CD4-positive, alpha-beta T cell treated with Interleukin-10 for 1 hour (primary cell): ENCODE measurements at regions not wholly inside any gene's neighbourhood (a gene's known extent, or its start where the extent isn't known, plus 50 kb on each side); places are given as distances from the start of the nearest gene placed in this dataset.

Experiments used
- DNase-seq: peaks from one replicate; pipeline ENCODE4 v3.0.0-alpha.2; 2020

DNA sequence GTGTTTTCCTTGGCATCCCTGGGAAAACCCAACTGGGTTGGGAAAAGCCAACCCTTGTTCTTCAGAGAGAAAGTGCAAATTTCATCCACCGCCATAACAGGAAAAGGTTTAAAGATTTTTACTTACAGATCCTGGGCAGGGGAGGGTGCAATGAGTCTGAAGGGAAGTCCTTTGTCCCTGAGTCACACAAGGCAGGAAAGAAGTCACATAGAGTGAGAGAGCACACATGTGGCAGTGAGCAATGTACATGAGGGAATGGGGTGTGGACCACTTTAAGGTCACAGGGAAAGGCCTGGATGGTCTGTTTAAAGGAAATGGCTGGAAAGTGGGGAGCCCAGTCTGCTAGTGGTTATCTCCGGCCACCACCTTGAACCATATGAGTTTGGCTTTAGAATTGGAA is 248.9 kb downstream of the HS3ST1 start:
- no peak for DNase-seq

DNA sequence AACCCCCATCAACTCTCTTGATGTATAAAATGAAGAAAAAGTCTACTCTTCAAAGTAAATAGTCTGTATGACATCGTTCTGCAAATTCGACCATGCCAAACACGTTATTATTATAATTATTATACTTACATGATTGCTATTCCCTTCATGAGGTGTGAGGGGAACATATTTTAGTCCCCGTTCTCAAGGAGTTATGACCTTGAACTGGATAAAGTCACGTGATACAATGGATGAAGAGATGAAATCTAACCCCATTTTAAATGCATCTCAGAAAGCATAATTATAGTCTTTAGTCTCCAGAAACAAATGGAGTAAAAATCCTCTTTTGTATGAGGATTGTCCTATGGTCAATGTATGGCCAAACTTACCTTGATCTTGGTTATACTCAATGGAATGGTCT is 250.3 kb downstream of the HS3ST1 start:
- DNase-seq = no peak

DNA sequence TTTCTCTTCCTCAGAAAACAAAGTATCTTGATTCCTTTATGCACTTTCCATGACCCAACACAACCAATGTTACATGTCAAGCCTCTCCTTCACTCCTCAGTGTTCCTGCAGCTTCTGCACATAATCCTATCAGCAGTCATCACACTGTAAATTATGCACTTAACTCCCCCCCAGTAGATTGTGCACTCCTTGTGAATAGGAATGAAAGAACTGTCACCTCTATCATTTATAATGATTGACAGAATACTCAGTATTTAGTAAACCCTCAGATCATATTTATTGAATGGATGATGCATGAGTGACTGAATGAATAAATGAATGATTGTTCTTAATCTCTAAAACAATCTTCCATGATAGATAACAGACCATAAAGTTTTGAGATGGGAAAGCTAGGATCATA is 253.3 kb downstream of the HS3ST1 start:
- DNase-seq = no peak

DNA sequence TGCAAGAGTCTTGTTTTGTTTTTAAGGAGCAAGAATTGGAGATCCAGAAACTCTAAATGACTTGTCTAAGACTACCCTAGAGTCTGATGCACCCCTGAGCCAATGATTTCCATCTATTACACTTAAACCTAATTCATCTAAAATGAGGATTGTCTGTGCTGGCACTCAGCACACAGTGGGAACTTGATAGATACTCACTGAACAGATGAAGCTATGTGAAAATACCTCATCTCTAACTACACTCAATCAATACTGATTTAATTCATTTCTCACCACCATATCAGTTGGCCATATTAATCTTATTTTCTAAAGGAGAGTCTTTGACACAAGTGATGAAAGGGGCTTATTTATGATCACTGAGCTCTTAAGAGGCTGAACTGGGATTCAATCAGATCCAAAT is 262.1 kb downstream of the HS3ST1 start:
- DNase-seq = no peak

DNA sequence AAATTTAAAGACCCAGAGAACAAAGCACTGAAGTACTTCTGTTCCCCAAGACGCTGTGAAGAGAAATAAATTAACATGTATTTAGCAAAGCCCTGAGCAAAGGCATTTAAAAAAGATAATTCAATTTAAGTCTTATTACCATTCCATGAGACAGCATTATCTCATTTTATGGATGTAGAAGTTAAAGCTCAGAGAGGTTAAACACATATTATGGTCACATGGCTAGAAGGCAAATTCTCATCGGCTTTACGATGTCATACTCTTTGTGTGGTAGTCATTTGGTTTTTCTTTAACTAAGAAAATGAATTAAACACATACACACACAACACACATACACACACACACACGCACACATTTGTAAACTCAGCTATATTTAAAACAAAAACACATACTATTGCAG is 262.7 kb downstream of the HS3ST1 start:
- DNase-seq = no peak

DNA sequence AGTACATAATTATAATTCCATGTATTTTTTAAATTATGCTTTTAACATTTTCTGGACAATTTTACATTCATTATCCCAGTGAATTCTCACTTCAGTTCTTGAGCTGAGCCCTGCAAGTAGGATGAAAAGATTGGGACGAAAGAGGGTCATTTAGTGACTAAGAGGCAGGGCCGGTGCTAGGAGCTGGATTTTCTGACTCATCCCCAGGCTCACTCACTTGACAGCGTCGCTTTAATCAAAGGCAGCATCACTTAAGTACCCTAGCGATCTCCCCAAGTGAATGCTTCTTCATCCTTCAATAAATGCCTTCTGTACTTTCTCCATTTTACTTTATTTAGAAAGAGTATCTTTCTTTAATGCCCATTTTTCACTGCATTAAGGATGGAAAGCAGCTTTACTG is 263.6 kb downstream of the HS3ST1 start:
- DNase-seq = no peak

DNA sequence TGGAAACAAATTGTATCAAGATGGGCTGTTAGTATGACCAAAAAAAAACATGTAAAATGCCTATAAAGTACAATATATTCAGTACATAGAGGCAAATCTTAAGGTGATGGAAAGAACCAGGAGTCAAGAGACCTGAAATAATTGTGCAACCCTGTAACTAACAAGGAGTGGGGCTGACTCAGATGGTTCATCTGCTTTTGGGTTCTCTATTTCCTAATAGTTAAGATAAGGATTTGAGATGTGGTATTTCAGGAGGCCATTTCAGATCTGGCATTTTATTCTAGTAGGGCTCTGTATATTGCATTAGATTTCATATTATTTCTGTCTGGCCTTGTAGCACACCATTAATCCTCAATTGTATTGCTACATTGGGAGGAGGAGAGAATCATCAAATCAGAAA is 268.4 kb downstream of the HS3ST1 start:
- DNase-seq = no peak

DNA sequence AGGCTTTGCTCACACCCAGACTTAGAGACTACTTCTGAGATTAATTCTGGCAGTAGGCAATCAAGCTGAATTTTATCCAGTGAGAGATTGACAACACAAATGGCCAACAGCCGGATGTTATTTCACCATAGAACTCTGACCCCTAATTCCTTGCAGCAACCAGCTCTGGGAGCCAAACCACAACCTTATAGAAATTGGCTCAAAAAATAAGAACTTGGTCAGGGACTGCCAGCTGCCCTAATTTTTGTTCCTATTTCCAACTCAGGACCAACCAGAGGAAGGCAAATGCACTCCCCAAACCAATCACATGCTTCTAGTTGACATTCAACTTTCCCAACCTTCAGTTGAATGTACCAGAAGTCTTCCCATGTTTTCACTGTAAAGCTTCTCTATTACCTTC is 269.7 kb downstream of the HS3ST1 start:
- no peak for DNase-seq

DNA sequence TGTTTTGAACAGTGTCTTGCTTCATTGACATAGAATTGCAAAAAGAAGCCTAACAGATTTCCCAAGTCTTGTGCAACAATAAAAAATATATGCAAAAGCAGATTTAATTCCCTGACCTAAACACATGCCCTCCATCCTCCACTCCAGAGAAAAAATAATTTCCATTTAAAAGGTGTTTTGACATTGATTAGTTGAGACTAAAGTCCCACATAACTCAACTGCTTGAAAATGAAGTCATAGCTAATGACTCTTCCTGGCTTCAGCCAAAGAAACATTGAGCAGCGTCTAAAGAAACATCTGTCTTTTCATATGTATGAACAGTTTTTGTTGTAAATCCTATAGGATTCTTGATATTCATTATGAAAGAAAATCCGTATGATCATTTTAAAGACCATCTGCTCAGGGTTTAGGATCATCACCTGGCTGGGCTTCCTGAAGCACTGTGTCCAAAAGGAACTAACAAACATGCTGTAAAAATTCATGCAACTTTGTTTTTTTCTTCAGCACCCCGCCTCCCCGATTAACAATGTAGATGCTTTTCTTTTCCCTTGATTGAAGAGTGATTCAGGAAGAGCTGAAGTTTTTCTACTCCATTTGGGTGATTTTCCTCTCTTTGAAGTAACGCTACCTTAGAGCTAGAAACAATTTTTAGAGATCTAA is 273.4 kb downstream of the HS3ST1 start:
- no peak for DNase-seq

DNA sequence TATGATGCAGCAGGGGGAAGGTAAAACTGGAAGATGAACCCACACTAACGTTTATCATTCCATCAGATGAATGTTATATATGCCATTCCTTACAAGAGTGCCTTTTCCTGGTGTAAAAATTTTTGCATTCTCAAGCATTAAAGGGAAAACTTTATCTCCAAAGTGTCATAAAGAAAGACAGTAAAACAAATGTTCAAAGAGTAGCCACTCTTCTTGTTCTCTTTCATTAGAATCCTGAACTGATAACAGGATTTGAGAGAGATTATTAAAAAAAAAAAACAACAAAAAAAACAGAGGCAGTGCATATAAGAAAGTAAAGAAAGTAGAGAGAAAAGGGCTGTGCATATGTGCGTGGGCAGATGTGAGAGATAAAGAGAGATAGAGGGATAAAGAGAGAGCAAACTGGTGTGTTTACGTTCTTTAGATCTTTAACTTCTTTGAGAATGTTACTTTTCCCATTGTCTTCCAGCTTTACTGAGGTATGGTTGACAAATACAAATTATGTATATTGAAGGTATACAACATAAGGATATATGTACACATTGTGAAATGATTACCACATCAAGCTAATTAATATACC is 275.4 kb downstream of the HS3ST1 start:
- no peak for DNase-seq

DNA sequence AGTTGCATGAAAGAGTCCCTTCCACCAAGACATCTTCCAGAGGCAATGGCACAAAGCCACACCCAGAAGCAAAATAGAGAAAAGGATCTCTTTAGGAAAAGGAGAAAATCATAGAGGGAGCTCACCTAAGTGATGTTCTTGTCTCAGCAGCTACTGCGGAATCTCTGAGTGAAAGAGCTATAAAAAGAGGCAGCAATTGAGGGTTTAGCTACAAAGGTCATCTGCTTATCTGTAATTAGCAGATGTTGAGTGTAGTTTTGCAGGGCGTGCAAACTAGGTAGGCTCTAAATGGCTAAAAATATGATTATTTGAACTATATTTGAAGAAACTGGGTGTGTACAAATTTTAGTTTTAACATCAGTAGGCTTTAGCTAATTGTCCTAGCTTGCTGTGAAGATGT is 276.0 kb downstream of the HS3ST1 start:
- no peak for DNase-seq

DNA sequence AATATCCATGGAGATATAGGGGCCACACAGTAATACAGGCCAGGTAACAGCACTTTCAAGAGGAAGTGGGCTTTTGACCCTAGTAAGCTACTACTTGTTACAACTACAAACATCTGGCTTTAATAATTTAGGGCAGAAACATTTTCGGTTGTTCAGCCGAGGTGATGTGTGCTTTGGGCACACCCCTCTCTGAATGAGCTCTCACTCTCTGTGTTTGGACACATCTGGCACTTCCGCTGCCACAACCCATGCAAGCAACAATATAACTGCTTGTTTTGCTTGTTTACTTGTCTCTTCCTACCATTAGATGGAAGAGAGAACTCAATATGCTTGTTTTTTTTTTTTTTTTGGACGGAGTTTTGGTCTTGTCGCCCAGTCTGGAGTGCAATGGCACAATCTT is 277.2 kb downstream of the HS3ST1 start:
- no peak for DNase-seq

DNA sequence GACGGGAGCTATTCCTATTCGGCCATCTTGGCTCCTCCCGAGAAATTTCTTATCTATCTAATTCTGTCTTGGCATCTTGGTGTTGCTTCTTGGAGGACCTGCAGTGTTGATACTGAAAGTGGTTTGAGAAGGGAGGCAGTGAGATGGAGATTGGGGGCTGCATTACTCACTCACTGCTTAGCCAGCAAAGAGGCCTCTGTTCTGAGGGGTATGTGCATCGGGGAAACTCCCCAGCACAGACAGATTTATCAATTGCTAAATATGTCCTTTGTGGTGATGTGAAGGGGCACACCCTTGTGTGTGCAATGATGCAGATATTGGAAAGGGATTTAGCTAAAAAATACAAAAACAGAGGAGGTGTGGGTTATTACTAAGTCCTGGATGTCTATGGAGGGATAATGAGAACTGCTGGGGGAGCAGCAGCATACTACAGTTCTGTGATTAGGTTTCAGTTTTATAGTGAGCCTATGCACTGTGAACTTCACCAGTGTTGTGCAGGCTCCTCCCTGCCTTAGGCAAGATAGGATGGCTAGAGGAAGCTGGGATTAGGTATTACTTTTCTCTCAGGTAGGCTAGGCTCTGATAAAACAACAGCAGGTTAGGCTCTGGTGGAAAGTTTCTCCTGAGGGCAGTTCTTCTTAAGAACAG is 279.0 kb downstream of the HS3ST1 start:
- no peak for DNase-seq

DNA sequence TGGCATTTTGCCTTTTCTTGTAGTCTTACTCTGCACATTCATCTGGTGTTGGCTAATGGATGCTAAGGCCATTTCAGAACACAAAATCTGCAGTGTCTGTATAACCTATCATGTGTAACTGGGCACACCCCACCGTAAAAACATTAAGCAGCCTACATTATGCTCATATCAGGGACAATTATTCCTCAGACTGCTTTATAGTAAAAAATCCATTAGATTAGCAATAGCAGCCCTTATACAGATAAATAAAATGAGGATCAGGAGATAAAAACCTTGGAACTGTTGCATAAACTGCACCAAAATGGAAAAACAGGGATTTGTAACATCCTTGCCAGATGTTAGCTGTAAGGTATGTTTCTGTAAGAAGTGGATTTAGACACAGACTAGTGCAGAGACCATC is 288.8 kb downstream of the HS3ST1 start:
- no peak for DNase-seq

DNA sequence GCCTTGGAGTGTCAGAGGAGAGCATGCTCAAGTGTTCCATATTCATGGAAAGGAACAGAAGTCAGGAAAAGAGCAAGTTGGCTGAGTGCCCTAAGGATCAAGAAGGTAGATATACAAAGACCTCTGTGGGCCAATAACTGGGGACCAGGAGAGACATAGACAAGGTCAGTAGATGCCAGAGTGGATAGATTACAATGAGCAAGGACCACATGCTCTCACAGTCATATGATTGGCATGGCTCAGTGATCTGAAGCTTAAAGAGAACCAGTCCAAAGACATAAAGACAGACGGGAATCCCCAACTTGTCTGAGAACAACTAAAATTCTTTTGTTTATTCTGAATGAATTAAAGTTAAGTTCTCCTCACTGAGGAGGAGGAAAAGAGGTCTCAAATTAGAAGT is 289.7 kb downstream of the HS3ST1 start:
- no peak for DNase-seq

DNA sequence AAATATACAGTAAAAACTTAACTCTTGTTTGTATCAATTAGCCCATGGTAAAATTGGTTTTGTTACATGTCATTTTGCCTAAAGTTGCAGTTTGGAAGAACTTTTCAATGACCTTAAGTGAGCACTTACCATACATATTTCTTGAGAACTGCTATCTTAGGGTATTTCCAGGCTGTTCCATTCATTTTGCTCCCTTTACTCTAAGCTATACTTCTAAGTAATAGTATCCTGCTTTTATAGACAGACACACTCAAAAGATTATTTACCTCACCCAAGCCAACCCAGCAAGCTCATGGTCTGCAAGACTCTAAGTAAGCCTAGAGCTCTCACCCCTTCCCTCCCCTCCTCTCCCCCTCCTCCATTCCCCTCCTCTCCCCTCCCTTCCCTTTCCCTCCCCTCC is 294.0 kb downstream of the HS3ST1 start:
- no peak for DNase-seq

DNA sequence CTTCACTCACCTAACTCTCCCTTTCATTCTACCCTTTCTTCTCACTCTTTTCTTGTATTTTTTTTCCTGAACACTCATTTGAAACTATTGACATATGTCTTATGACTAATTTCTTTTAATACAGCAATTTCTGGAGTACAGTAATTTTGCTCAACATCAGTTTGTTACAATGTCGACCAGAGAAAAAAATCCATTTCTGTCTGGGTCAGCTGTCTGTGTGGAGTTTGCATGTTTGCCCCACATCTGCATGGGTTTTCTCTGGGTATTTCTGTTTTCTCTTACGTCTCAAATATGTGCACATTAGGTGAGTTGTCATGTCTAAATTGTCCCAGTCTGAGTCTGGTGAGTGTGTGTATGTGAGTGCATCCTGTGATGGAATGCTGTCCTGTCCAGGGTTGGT is 294.8 kb downstream of the HS3ST1 start:
- DNase-seq = no peak

DNA sequence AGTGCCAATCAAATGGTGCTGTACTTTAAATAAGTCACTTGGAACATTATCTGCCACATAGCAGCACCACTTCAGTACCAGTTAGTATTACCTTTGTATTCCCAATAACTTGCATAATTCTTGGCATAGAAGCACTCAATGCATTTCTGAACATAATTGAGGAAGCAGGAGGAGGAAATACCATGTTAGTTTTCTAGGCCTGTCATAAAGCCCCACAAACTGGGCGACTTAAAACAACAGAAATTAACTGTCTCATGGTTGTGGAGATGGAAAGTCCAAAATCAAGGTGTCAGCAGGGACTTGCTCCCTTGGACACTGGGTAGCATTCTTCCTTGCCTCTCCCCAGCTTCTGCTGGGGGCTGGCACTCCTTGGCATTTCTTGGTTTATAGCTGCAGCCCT is 296.2 kb downstream of the HS3ST1 start:
- no peak for DNase-seq

DNA sequence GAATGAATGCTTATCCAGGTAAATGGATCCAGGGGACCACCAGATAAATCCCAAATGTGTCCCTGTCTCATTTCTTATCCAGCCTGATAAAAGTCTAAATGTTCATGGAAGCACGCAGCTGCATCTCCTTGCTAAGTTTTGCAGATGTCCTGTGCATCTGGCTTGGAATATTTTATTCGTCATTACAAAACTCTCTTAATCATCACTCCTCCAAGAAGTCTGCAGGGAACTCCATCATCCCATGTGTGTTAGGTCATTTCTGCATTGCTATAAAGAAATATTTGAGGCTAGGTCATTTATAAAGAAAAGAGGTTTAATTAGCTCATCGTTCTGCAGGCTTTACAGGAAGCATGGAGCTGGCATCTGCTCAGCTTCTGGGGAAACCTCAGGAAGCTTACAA is 297.2 kb downstream of the HS3ST1 start:
- no peak for DNase-seq

DNA sequence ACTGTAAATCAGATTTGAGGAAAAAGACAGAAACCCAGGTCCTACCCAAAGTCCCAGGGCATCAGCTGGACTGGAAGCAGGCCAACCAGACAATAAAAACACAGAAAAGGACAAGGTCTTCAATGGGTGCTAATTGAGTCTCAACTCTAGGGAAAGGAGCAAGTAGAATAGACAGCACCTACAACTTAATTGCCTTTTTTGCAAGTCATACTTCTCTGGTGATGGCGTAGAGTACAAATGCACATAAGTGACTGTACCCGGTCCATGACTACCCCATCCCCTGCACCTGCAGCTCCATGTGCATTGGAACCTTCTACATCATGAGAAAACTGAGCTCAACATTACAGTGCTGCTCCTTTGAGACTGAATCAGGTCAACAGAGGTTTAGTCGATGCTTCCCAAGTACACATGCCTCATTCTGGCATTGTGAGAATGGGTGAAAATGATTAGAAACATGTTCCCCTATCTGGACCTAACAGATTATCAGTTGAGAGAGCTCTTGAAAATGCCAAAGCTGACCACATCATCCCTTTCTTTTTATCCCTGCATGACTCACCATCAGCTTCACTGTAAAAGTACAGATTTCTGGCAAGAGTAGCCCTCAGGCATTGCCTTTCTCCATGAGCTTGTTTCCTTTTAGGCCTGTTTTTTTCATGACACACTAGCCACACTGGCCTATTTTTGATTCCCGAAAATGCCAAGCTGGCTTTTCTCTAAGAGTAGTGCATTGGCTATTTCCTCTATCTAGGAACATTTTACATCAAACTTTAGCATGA is 298.3 kb downstream of the HS3ST1 start:
- DNase-seq = no peak

DNA sequence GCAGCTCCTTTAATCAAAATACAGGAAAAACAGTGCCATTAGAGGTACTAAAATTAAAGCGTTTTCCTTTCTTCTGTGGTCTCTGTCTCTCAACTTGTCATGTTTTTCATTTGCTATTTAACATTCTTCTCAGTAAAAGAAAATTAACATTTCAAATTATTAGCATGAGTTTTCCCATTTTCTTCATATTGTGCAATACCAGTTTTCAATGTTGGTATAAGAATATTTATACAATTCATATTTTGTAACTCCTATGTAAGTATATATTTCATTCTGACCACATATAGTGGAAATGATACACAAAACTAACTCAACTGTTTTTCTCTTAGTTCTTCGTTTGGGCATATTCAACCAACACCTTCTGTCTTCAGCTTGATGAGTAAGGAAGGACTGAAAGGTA is 308.3 kb downstream of the HS3ST1 start:
- DNase-seq = no peak

DNA sequence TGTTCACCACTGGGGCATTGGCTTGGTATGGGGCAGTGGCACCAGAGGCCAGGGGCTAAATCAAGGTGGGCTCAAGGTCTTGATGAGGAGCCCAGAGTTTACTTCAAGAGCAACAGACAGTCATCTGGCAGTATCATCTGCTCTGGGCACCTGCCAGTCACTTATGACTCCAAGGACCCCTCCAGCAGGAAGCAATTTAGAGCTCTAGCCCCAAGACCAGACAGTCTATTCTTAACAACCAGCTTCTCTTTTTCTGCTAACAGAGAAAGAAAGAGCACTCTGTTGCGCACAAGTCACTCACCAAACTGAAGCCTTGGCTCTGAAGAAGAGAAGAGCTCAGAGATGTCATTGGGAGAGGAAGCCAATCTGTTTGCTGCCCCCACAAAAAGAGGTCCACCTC is 309.2 kb downstream of the HS3ST1 start:
- no peak for DNase-seq

DNA sequence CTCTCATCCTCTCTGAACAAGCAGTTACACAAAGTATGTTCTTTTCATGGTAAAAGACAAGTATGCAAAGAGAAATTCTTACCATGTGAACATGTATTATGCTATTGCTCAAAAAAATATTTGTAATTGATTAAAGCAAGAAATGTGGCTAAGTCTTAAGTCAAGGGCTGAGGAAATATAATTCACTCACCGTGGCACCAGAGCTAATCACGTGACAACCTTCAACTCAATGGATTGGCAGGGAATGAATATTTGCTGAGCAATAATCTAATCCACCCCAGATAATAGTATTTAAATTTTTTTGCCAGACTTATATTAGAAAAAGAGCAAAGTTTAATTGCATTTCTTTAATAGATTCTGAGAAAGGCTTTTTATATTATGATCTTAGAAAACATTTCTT is 310.2 kb downstream of the HS3ST1 start:
- DNase-seq = no peak

DNA sequence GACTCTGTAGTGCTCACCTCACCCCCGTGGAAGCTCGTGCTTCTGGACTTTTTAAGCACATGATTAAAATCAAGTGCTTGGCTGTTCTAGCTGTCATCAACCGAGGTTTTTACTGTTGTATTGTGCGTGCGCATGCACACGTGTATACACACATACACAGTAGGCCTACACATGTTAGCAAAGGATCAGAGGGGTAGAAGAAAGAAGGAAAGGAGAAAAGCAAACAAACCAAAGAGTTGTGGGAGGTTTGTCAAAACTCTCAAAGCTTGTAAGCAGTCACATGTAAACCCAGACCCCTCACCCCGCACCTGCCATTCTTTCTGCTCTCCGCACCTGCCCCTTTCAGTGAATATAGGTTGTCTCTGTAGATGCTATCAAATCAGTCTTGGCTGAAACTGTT is 311.8 kb downstream of the HS3ST1 start:
- DNase-seq = no peak
